H1 (cell line): ENCODE measurements at regions not wholly inside any gene's neighbourhood (a gene's known extent, or its start where the extent isn't known, plus 50 kb on each side); places are given as distances from the start of the nearest gene placed in this dataset.

ENCODE experiments used
- CTCF ChIA-PET: fragments of 300-600 bp; sonication (Branson Sonifier 250); formaldehyde crosslinking; loops from one replicate; lab custom pipeline; 2021; ENCODE audit not compliant: partially characterized antibody; lab: Charles Lee
- POLR2A ChIA-PET: fragments of 300-600 bp; sonication (Branson Sonifier 250); formaldehyde crosslinking; loops from one replicate; lab custom pipeline; 2021; ENCODE audit warnings: inconsistent platforms; ENCODE audit not compliant: partially characterized antibody; lab: Charles Lee
- DNase-seq, 2 experiments: peaks; one replicate each; pipeline versions ENCODE4 v3.0.0 to v3.0.0-alpha.2; 2010 to 2022; ENCODE audit warnings: low spot score in 2 of 2, low read depth in 1 of 2, mixed read lengths in 1 of 2
- FAIRE-seq: peaks from 2 replicates; lab custom pipeline; 2011; peaks lifted over from hg19 to GRCh38; lab: Jason Lieb, UNC
- H2AFZ ChIP-seq: 2 replicates; pipeline ENCODE4 v1.8.1; 2012; ENCODE audit warnings: low read length, inconsistent platforms
- H2AK5ac ChIP-seq: 2 replicates; pipeline ENCODE4 v1.6.1; 2013; ENCODE audit warnings: low read depth, low read length
- H2BK120ac ChIP-seq: replicated peaks from 2 replicates; pipeline ENCODE3; 2013; ENCODE audit warnings: low read depth, low read length, inconsistent platforms
- H2BK12ac ChIP-seq: 2 replicates; pipeline ENCODE4 v1.6.1; 2013; ENCODE audit warnings: low read depth, low read length
- H2BK15ac ChIP-seq: 2 replicates; pipeline ENCODE4 v1.6.1; 2013; ENCODE audit warnings: low read length
- H2BK20ac ChIP-seq: 2 replicates; pipeline ENCODE4 v1.6.1; 2013; ENCODE audit warnings: low read length
- H2BK5ac ChIP-seq: 2 replicates; pipeline ENCODE4 v1.6.1; 2013; ENCODE audit warnings: low read depth, low read length
- H3K14ac ChIP-seq: 2 replicates; pipeline ENCODE4 v1.6.1; 2013; ENCODE audit warnings: inconsistent platforms; ENCODE audit not compliant: insufficient read length
- H3K18ac ChIP-seq: 2 replicates; pipeline ENCODE4 v1.6.1; 2013; ENCODE audit warnings: low read length; ENCODE audit errors: extremely low read depth
- H3K23ac ChIP-seq: 2 replicates; pipeline ENCODE4 v1.6.1; 2013; ENCODE audit warnings: inconsistent platforms; ENCODE audit not compliant: insufficient read length
- H3K23me2 ChIP-seq: 2 replicates; pipeline ENCODE4 v1.6.1; 2013; ENCODE audit warnings: low read depth, low read length
- H3K27ac ChIP-seq: 2 replicates; pipeline ENCODE4 v1.6.1; 2011; ENCODE audit warnings: low read depth, low read length, inconsistent platforms
- H3K27me3 ChIP-seq, 4 experiments: replicated peaks in 1 of 4; 1 replicate in 1 of 4; 2 replicates in 3 of 4; pipeline versions ENCODE4 v1.6.1 to v1.8.1; 2011 to 2013; ENCODE audit warnings: low read length in 3 of 4, mild to moderate bottlenecking in 3 of 4, inconsistent platforms in 2 of 4, mixed read lengths in 2 of 4, moderate library complexity in 1 of 4; ENCODE audit not compliant: control insufficient read depth in 3 of 4, insufficient read depth in 3 of 4; ENCODE audit errors: extremely low read depth in 1 of 4
- H3K36me3 ChIP-seq, 4 experiments: 2 replicates each; pipeline versions ENCODE4 v1.6.1 to v1.8.1; 2011 to 2013; ENCODE audit warnings: mild to moderate bottlenecking in 4 of 4, low read length in 3 of 4, moderate library complexity in 2 of 4, control low read depth in 1 of 4, inconsistent platforms in 1 of 4; ENCODE audit not compliant: insufficient read depth in 4 of 4, control insufficient read depth in 2 of 4
- H3K4ac ChIP-seq: replicated peaks from 2 replicates; pipeline ENCODE3; 2013; ENCODE audit warnings: low read length, low read depth, mixed read lengths, inconsistent platforms; ENCODE audit not compliant: insufficient read length
- H3K4me1 ChIP-seq, 4 experiments: replicated peaks in 1 of 4; 1 replicate in 1 of 4; 2 replicates in 3 of 4; pipeline versions ENCODE4 v1.6.1 to v1.8.1; 2011 to 2013; ENCODE audit warnings: low read length in 3 of 4, inconsistent platforms in 2 of 4, mixed read lengths in 1 of 4; ENCODE audit not compliant: insufficient read depth in 4 of 4, control insufficient read depth in 3 of 4
- H3K4me2 ChIP-seq, 2 experiments: 2 replicates each; pipeline versions ENCODE4 v1.6.1 to v1.8.1; 2011 to 2013; ENCODE audit warnings: low read depth in 2 of 2, low read length in 2 of 2, control low read depth in 1 of 2, inconsistent platforms in 1 of 2, mild to moderate bottlenecking in 1 of 2; ENCODE audit not compliant: insufficient read depth in 1 of 2
- H3K4me3 ChIP-seq, 4 experiments: fragments of 200-600, 300-600 bp in 1 of 4; sonication (generic), shearing (Covaris generic), sonication (Bioruptor Twin) in 1 of 4; 2 replicates each; pipeline versions ENCODE4 v1.5.1 to v1.8.1; 2011 to 2016; ENCODE audit warnings: low read length in 4 of 4, low read depth in 3 of 4, control low read depth in 2 of 4, inconsistent platforms in 2 of 4, mild to moderate bottlenecking in 2 of 4, mixed read lengths in 1 of 4, moderate library complexity in 1 of 4; ENCODE audit not compliant: insufficient read depth in 2 of 4; ENCODE audit errors: extremely low read depth in 1 of 4
- H3K56ac ChIP-seq: replicated peaks from 2 replicates; pipeline ENCODE3; 2013; ENCODE audit warnings: low read depth, mild to moderate bottlenecking, mixed read lengths, low read length, inconsistent platforms; ENCODE audit not compliant: insufficient read length
- H3K79me1 ChIP-seq: 2 replicates; pipeline ENCODE4 v1.6.1; 2013; ENCODE audit warnings: low read depth, low read length, control low read depth
- H3K79me2 ChIP-seq, 2 experiments: 2 replicates each; pipeline versions ENCODE4 v1.6.1 to v1.8.1; 2012 to 2013; ENCODE audit warnings: low read length in 2 of 2, mild to moderate bottlenecking in 2 of 2, inconsistent platforms in 1 of 2; ENCODE audit not compliant: insufficient read depth in 2 of 2, control insufficient read depth in 1 of 2
- H3K9ac ChIP-seq, 4 experiments: replicated peaks in 1 of 4; 1 replicate in 1 of 4; 2 replicates in 3 of 4; pipeline versions ENCODE4 v1.6.1 to v1.8.1; 2011 to 2013; ENCODE audit warnings: low read depth in 3 of 4, low read length in 3 of 4, control low read depth in 2 of 4, mild to moderate bottlenecking in 2 of 4, moderate library complexity in 2 of 4, inconsistent platforms in 1 of 4; ENCODE audit errors: extremely low read depth in 1 of 4
- H3K9me3 ChIP-seq, 2 experiments: 2 replicates each; pipeline versions ENCODE4 v1.6.1 to v1.8.1; 2012 to 2013; ENCODE audit warnings: mild to moderate bottlenecking in 2 of 2, moderate library complexity in 2 of 2, control low read depth in 1 of 2, inconsistent platforms in 1 of 2, low read depth in 1 of 2, low read length in 1 of 2, mixed read lengths in 1 of 2; ENCODE audit not compliant: insufficient read depth in 2 of 2
- H4K20me1 ChIP-seq, 2 experiments: replicated peaks in 1 of 2; 2 replicates each; pipeline versions ENCODE3 to v1.8.1; 2011 to 2013; ENCODE audit warnings: inconsistent platforms in 2 of 2, low read length in 2 of 2, mild to moderate bottlenecking in 1 of 2; ENCODE audit not compliant: insufficient read depth in 2 of 2, control insufficient read depth in 1 of 2
- H4K5ac ChIP-seq: 2 replicates; pipeline ENCODE4 v1.6.1; 2013; ENCODE audit warnings: low read length, low read depth, mixed read lengths, inconsistent platforms; ENCODE audit not compliant: insufficient read length
- H4K8ac ChIP-seq: 2 replicates; pipeline ENCODE4 v1.8.0; 2013; ENCODE audit warnings: mild to moderate bottlenecking, moderate library complexity, low read length, inconsistent platforms; ENCODE audit not compliant: insufficient read depth; ENCODE audit errors: extremely low read depth
- H4K91ac ChIP-seq: replicated peaks from 2 replicates; pipeline ENCODE3; 2013; ENCODE audit warnings: low read length, mixed read lengths, inconsistent platforms; ENCODE audit not compliant: insufficient read length
- ATF2 ChIP-seq: IDR thresholded peaks from 2 replicates; pipeline ENCODE4 v1.6.1; 2012; ENCODE audit warnings: low read length, inconsistent platforms
- CREB1 ChIP-seq: IDR thresholded peaks from 2 replicates; pipeline ENCODE4 v1.6.1; 2012; ENCODE audit warnings: inconsistent platforms
- JUN ChIP-seq: IDR thresholded peaks from 2 replicates; pipeline ENCODE4 v1.6.1; 2011; ENCODE audit warnings: low read depth, mild to moderate bottlenecking, improper control_type of control experiment, low read length
- JUND ChIP-seq: IDR thresholded peaks from 2 replicates; pipeline ENCODE4 v1.6.1; 2011; ENCODE audit warnings: mild to moderate bottlenecking, improper control_type of control experiment, low read length
- KDM4A ChIP-seq: IDR thresholded peaks from one replicate; pipeline ENCODE4 v1.7.1; 2012; ENCODE audit warnings: low read depth, mild to moderate bottlenecking, moderate library complexity, low read length, inconsistent platforms; ENCODE audit not compliant: severe bottlenecking
- SP2 ChIP-seq: IDR thresholded peaks from 2 replicates; pipeline ENCODE4 v1.6.1; 2012; ENCODE audit warnings: mild to moderate bottlenecking, low read length, inconsistent platforms
- TAF7 ChIP-seq: optimal IDR thresholded peaks from 2 replicates; pipeline ENCODE3; 2011; ENCODE audit warnings: low read depth, mild to moderate bottlenecking, inconsistent platforms, low read length, moderate library complexity, borderline replicate concordance
- WGBS, 2 experiments: shearing (Covaris generic) in 1 of 2; methylation state at CpG; one replicate each; pipeline versions ENCODE4 v1.1.6 to v1.1.7; 2013 to 2015; ENCODE audit warnings: low lambda C conversion rate in 2 of 2, mixed read lengths in 2 of 2, inconsistent platforms in 1 of 2, low coverage in 1 of 2, missing lambda C conversion rate in 1 of 2; ENCODE audit not compliant: insufficient replicate concordance in 2 of 2, insufficient coverage in 1 of 2, insufficient read length in 1 of 2; ENCODE audit errors: extremely low coverage in 1 of 2, missing lambda C conversion rate in 1 of 2; 5-methylcytosine and 5-hydroxymethylcytosine counted together

- Histone ChIP-seq H3K79me1 (no peaks in the 10 kb centered on the region), H4K5ac (no peak overlapping the region), H2BK120ac (no peak overlapping the region), H2BK12ac (no peak overlapping the region), H2AK5ac (no peak overlapping the region), H4K8ac (no peak overlapping the region), H3K27me3 (no peaks in the 10 kb centered on the region), H2BK5ac (no peak overlapping the region), H4K20me1 (no peaks in the 10 kb centered on the region), H3K14ac (no peak overlapping the region), H3K9me3 (no peaks in the 10 kb centered on the region), H3K56ac (no peak overlapping the region), H4K91ac (no peak overlapping the region), H3K4ac (no peak overlapping the region), H3K4me2 (no peak overlapping the region), H3K4me3 (no peak overlapping the region), H3K36me3 (no peaks in the 10 kb centered on the region), H2AFZ (peak overlapping the region; percentile 64; the same call in 1 of the 2 replicates), H3K4me1 (peaks cover 0 to 3% (median 0%) of the 10 kb centered on the region in 4 experiments; a peak in 1 of 7 replicates), H3K27ac (no peak overlapping the region), H3K23me2 (no peaks in the 10 kb centered on the region), H3K18ac (no peak overlapping the region), H3K9ac (peak overlapping the region in 1 of 4 experiments; percentile 49; a peak in 1 of 7 replicates), H3K23ac (no peak overlapping the region), H2BK20ac (no peak overlapping the region), H3K79me2 (no peaks in the 10 kb centered on the region), H2BK15ac (no peak overlapping the region)
- TF ChIP-seq JUN (no peak), JUND (no peak), ATF2 (no peak), KDM4A (no peak), TAF7 (no peak), SP2 (no peak), CREB1 (no peak)
- DNase-seq (no peak), FAIRE-seq (no peak)
- POLR2A ChIA-PET, result no interaction called here
- CTCF ChIA-PET, result no interaction called here
- 77% methylated on average over 3 of the region's 3 CpGs; no CpG with 5 or more reads in 1 of the 2 experiments for WGBS, 2 experiments
These were observed 489.5 kb downstream of the CBLN4 start for GRCh38 chr20:55515832-55516231.
